Esophagus muscularis mucosa (tissue), 4 donors: ENCODE measurements at regions not wholly inside any gene's neighbourhood (a gene's known extent, or its start where the extent isn't known, plus 50 kb on each side); places are given as distances from the start of the nearest gene placed in this dataset.

Experiments
- DNase-seq: peaks from one replicate; pipeline ENCODE4 v3.0.0-alpha.2; 2017; ENCODE audit errors: extremely low spot score
- H3K27ac ChIP-seq, 4 donors: fragments of 200-600 bp; sonication (generic); replicated peaks in 1 of 4; 1 replicate in 3 of 4; 2 replicates in 1 of 4; pipeline ENCODE4 v1.5.1; 2016 to 2019; ENCODE audit warnings: mild to moderate bottlenecking in 1 of 4
- H3K27me3 ChIP-seq, 4 donors: fragments of 200-600 bp; sonication (generic); one replicate each; pipeline versions ENCODE4 v1.5.1 to v1.6.0; 2016 to 2019
- H3K36me3 ChIP-seq, 4 donors: fragments of 200-600 bp; sonication (generic); one replicate each; pipeline ENCODE4 v1.5.1; 2016 to 2019
- H3K4me1 ChIP-seq, 4 donors: fragments of 200-600 bp; sonication (generic); one replicate each; pipeline ENCODE4 v1.5.1; 2016 to 2019
- H3K4me3 ChIP-seq, 4 donors: fragments of 200-600 bp; sonication (generic); 1 replicate in 2 of 4; 2 replicates in 2 of 4; pipeline ENCODE4 v1.5.1; 2016 to 2019; ENCODE audit warnings: mild to moderate bottlenecking in 4 of 4, moderate library complexity in 1 of 4
- H3K9me3 ChIP-seq, 4 donors: fragments of 200-600 bp; sonication (generic); 1 replicate in 3 of 4; 2 replicates in 1 of 4; pipeline ENCODE4 v1.5.1; 2016 to 2019
- CTCF ChIP-seq, 3 experiments: fragments of 200-600 bp in 2 of 3; fragments of 450-650 bp in 1 of 3; sonication (generic) in 2 of 3; IDR thresholded peaks; one replicate each; pipeline ENCODE4 v1.5.1; 2017 to 2019; ENCODE audit warnings: antibody characterized with exemption in 3 of 3, mild to moderate bottlenecking in 2 of 3, moderate library complexity in 1 of 3
- EP300 ChIP-seq: sonication (generic); formaldehyde crosslinking; IDR thresholded peaks from one replicate; pipeline ENCODE4 v1.6.1; 2017; ENCODE audit warnings: antibody characterized with exemption
- POLR2A ChIP-seq: fragments of 450-650 bp; IDR thresholded peaks from one replicate; pipeline ENCODE4 v1.6.1; 2017; ENCODE audit warnings: antibody characterized with exemption, moderate library complexity, mild to moderate bottlenecking, low read depth
- POLR2AphosphoS5 ChIP-seq, 2 donors: sonication (generic); formaldehyde crosslinking; IDR thresholded peaks; one replicate each; pipeline ENCODE4 v1.6.1; 2017; ENCODE audit warnings: antibody characterized with exemption in 2 of 2
- WGBS: methylation state at CpG from one replicate; pipeline ENCODE4 v1.1.5; 2018; 5-methylcytosine and 5-hydroxymethylcytosine counted together
- intact Hi-C: fragments of 100-400 bp; cut with DNase I; formaldehyde crosslinking; loops from one replicate; pipeline ENCODE4 v1.15.1; 2023

DNA sequence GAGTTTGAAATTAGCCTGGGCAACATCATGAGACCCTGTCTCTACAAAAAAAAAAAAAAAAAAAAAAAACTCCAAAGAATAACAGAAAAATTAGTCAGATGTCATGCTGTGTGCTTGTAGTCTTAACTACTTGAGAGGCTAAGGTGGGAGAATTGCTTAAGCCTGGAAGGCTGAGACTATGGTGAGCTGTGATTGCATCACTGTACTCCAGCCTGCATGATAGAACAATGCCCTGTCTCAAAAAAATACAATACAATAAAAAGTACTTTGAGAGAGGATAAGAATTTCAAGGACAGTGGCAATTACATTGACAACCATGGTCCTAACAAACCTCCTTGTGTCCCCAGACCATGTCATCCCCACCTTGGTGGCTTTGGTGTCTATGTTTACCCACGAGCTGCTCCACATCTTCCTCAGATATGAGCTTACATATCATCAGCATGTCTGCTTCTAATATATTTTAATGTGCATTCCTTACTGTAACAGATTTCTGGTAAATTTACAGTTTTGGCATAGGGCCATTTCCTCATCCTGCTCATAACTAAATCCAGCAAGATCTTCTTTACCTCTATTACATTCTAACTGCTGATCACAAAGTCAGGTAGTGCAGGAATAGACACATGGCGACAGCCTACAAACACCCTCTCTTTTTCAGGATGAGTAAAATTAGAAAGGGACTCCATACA is 437.7 kb upstream of the HNRNPA3 start:
- Histone ChIP-seq H3K27ac (no peak overlapping the region), H3K4me1 (no peaks in the 10 kb centered on the region), H3K9me3 (no peaks in the 10 kb centered on the region), H3K4me3 (no peak overlapping the region), H3K36me3 (no peaks in the 10 kb centered on the region), H3K27me3 (no peaks in the 10 kb centered on the region)
- 81% methylated on average over 2 of the region's 2 CpGs for WGBS
- DNase-seq = no peak
- TF ChIP-seq CTCF (IDR thresholded peaks at IDR 0.05) = no peak
- TF ChIP-seq POLR2AphosphoS5 (IDR thresholded peaks at IDR 0.05) = no peak
- no peak for TF ChIP-seq EP300
- TF ChIP-seq POLR2A = no peak
- intact Hi-C loops = no loop called here

GRCh38 chr2:176777262-176777661 is 435.3 kb upstream of the HNRNPA3 start:
- Histone ChIP-seq H3K9me3 (no peaks in the 10 kb centered on the region), H3K27ac (no peak overlapping the region), H3K4me3 (no peak overlapping the region), H3K27me3 (no peaks in the 10 kb centered on the region), H3K4me1 (no peaks in the 10 kb centered on the region), H3K36me3 (no peaks in the 10 kb centered on the region)
- intact Hi-C loops = no loop called here
- 86% methylated on average over 3 of the region's 3 CpGs for WGBS
- DNase-seq = no peak
- TF ChIP-seq POLR2A = no peak
- TF ChIP-seq POLR2AphosphoS5 (IDR thresholded peaks at IDR 0.05) = no peak
- TF ChIP-seq EP300 = no peak
- TF ChIP-seq CTCF (IDR thresholded peaks at IDR 0.05) = no peak

DNA sequence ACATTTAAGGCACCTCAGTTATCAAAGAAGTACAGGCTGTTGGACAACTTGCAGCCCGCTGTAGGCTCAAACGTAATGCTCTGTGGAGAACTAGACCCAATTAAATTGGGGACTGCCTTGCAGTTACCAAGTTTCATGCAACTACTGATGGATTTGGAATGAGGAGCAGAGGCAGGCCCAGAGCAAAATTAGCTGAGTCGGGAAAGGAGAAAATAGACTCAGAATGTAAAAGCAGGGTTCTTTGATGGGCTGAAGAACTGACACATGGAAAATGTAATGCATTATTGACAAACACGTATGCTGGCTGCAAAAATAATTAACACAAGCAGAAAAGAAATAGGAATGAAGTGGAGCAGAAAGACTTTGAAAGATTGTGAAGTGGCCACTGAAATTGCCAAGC is 432.7 kb upstream of the HNRNPA3 start:
- 91% methylated on average over 4 of the region's 4 CpGs for WGBS
- TF ChIP-seq POLR2A (no peak), POLR2AphosphoS5 (IDR thresholded peaks at IDR 0.05) (no peak), CTCF (IDR thresholded peaks at IDR 0.05) (no peak), EP300 (no peak)
- intact Hi-C loops = no loop called here
- no peak overlapping the region for H3K4me3 ChIP-seq
- H3K27ac ChIP-seq = no peak overlapping the region
- H3K4me1 ChIP-seq = peaks cover 0 to 3% (median 0%) of the 10 kb centered on the region in 4 donors
- H3K36me3 ChIP-seq = no peaks in the 10 kb centered on the region
- DNase-seq = no peak
- H3K9me3 ChIP-seq = no peaks in the 10 kb centered on the region
- no peaks in the 10 kb centered on the region for H3K27me3 ChIP-seq

GRCh38 chr2:176780348-176780747 is 432.2 kb upstream of the HNRNPA3 start:
- 78% methylated on average over 2 of the region's 2 CpGs for WGBS
- Histone ChIP-seq H3K27ac (no peak overlapping the region), H3K4me1 (peaks cover 0 to 5% (median 0%) of the 10 kb centered on the region in 4 donors), H3K4me3 (no peak overlapping the region), H3K27me3 (no peaks in the 10 kb centered on the region), H3K36me3 (no peaks in the 10 kb centered on the region), H3K9me3 (no peaks in the 10 kb centered on the region)
- DNase-seq = no peak
- intact Hi-C loops = no loop called here
- TF ChIP-seq EP300 = no peak
- TF ChIP-seq POLR2AphosphoS5 (IDR thresholded peaks at IDR 0.05) = no peak
- TF ChIP-seq CTCF (IDR thresholded peaks at IDR 0.05) = no peak
- no peak for TF ChIP-seq POLR2A

DNA sequence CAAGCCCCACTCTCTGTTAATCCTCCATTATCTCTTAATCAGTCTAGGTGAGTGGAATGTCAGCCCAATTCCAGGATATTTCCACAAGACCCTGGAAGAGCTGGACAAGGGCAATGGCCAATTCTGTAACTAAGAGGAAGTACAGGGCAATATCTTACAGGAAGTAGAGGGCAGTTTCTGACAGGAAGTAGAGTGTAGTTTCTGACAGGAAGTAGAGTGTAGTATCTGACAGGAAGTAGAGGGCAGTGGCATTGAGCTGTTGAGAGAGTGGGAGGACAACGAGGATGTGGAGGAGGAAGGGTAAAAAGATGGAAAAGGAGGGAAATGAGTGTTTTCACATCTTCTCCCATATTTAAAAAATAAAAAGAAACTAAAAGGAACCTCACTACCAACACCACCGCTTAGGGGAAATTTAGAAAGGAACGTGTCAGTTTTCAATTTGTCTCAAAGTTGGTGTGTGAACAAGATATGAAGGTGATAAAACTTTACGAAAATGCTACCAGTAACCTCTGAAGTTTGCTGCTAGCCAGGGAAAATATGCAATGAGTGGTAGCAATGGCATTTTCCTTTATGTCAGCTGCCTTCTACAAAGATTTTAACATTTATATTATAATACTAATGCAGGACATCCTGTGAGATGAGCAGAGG is 430.9 kb upstream of the HNRNPA3 start:
- Histone ChIP-seq H3K9me3 (no peaks in the 10 kb centered on the region), H3K4me3 (no peak overlapping the region), H3K36me3 (no peaks in the 10 kb centered on the region), H3K4me1 (peaks cover 0 to 5% (median 0%) of the 10 kb centered on the region in 4 donors), H3K27me3 (no peaks in the 10 kb centered on the region), H3K27ac (no peak overlapping the region)
- WGBS = 76% methylated on average over 4 of the region's 4 CpGs
- intact Hi-C loops = no loop called here
- DNase-seq = no peak
- no peak for TF ChIP-seq POLR2AphosphoS5 (IDR thresholded peaks at IDR 0.05)
- no peak for TF ChIP-seq POLR2A
- TF ChIP-seq CTCF (IDR thresholded peaks at IDR 0.05) = no peak
- TF ChIP-seq EP300 = no peak
